SU-DHL-6 (cell line): ENCODE measurements at regions not wholly inside any gene's neighbourhood (a gene's known extent, or its start where the extent isn't known, plus 50 kb on each side); places are given as distances from the start of the nearest gene placed in this dataset.

Experiments used
- EZH2phosphoT487 ChIP-seq: fragments of 200-600 bp; sonication (generic), shearing (Covaris generic); conservative IDR thresholded peaks from 2 replicates; pipeline ENCODE4 v1.6.1; 2018; ENCODE audit warnings: mild to moderate bottlenecking, antibody characterized with exemption, low read length, moderate library complexity, mixed read lengths
- TF ChIP-seq, protein P1 (sequence below): fragments of 200-600 bp; sonication (generic); IDR thresholded peaks from one replicate; pipeline ENCODE4 v1.5.1; 2017; ENCODE audit warnings: antibody characterized with exemption, mild to moderate bottlenecking, low read length, moderate library complexity; ENCODE audit not compliant: insufficient read depth, poor library complexity, severe bottlenecking

GRCh38 chr11:127481391-127481790 is 480.8 kb upstream of the KIRREL3 start:
- TF ChIP-seq, protein P1, sequence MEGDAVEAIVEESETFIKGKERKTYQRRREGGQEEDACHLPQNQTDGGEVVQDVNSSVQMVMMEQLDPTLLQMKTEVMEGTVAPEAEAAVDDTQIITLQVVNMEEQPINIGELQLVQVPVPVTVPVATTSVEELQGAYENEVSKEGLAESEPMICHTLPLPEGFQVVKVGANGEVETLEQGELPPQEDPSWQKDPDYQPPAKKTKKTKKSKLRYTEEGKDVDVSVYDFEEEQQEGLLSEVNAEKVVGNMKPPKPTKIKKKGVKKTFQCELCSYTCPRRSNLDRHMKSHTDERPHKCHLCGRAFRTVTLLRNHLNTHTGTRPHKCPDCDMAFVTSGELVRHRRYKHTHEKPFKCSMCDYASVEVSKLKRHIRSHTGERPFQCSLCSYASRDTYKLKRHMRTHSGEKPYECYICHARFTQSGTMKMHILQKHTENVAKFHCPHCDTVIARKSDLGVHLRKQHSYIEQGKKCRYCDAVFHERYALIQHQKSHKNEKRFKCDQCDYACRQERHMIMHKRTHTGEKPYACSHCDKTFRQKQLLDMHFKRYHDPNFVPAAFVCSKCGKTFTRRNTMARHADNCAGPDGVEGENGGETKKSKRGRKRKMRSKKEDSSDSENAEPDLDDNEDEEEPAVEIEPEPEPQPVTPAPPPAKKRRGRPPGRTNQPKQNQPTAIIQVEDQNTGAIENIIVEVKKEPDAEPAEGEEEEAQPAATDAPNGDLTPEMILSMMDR, result no peak
- TF ChIP-seq EZH2phosphoT487, result no peak
